MM.1S (cell line): ENCODE measurements at regions not wholly inside any gene's neighbourhood (a gene's known extent, or its start where the extent isn't known, plus 50 kb on each side); places are given as distances from the start of the nearest gene placed in this dataset.

ENCODE experiments used
- CTCF ChIP-seq: fragments of 300-600 bp; sonication (generic); IDR thresholded peaks from 2 replicates; pipeline ENCODE4 v1.5.1; 2016; ENCODE audit warnings: antibody characterized with exemption, low read length, mixed read lengths
- EZH2 ChIP-seq: fragments of 300-600 bp; sonication (generic); optimal IDR thresholded peaks from 2 replicates; pipeline ENCODE3; 2017; ENCODE audit warnings: low read depth, mild to moderate bottlenecking, antibody characterized with exemption, low read length, mixed read lengths
- EZH2phosphoT487 ChIP-seq: fragments of 300-600 bp; sonication (generic); IDR thresholded peaks from 2 replicates; pipeline ENCODE4 v1.6.1; 2018; ENCODE audit warnings: antibody characterized with exemption, low read length

DNA sequence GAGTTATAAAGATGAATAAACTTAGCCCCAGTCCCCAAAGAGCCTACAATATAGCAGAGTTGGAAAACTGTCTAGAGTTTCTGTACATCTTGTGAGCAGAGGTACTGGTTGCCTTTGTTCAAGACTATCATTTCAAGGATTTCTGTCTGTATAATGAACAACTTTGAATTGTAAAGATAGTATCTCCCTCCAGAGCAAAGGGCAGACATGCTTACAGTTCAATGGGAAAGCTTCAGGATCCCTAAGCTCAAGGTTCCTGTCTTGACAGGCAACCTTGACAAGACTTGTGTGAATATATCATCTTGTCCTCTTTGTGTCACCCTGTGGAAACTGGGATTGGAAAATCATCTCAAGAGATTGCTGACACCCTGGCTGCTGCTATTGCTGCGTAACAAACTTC lies 242.8 kb upstream of the VLDLR start:
- no peak for TF ChIP-seq CTCF
- no peak for TF ChIP-seq EZH2
- no peak for TF ChIP-seq EZH2phosphoT487
